ENCODE measurements at regions not wholly inside any gene's neighbourhood (a gene's known extent, or its start where the extent isn't known, plus 50 kb on each side); places are given as distances from the start of the nearest gene placed in this dataset.

GRCh38 chr3:22606461-22606860 is 596.7 kb upstream of the UBE2E2 start:
- Histone ChIP-seq H3K4me1 (no peaks in the 10 kb centered on the region), H3K9me3 (no peaks in the 10 kb centered on the region), H3K27me3 (no peaks in the 10 kb centered on the region), H3K27ac (no peak overlapping the region), H3K36me3 (no peaks in the 10 kb centered on the region), H3K4me3 (no peak overlapping the region)
- DNase-seq (ENCODE audit: low spot score in 2 of 2) = no peak
- intact Hi-C loops (cut with DNase I; ENCODE audit: low total_unique reads) = no loop called here
- TF ChIP-seq, protein P1, sequence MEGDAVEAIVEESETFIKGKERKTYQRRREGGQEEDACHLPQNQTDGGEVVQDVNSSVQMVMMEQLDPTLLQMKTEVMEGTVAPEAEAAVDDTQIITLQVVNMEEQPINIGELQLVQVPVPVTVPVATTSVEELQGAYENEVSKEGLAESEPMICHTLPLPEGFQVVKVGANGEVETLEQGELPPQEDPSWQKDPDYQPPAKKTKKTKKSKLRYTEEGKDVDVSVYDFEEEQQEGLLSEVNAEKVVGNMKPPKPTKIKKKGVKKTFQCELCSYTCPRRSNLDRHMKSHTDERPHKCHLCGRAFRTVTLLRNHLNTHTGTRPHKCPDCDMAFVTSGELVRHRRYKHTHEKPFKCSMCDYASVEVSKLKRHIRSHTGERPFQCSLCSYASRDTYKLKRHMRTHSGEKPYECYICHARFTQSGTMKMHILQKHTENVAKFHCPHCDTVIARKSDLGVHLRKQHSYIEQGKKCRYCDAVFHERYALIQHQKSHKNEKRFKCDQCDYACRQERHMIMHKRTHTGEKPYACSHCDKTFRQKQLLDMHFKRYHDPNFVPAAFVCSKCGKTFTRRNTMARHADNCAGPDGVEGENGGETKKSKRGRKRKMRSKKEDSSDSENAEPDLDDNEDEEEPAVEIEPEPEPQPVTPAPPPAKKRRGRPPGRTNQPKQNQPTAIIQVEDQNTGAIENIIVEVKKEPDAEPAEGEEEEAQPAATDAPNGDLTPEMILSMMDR (IDR thresholded peaks at IDR 0.05) = no peak
- no peak for TF ChIP-seq POLR2AphosphoS5 (IDR thresholded peaks at IDR 0.05)
- no peak for TF ChIP-seq POLR2A (IDR thresholded peaks at IDR 0.05)

- Histone ChIP-seq H3K27me3 (no peaks in the 10 kb centered on the region), H3K4me3 (no peak overlapping the region), H3K36me3 (no peaks in the 10 kb centered on the region), H3K27ac (no peak overlapping the region), H3K4me1 (no peaks in the 10 kb centered on the region), H3K9me3 (no peaks in the 10 kb centered on the region)
- no peak for DNase-seq (ENCODE audit: low spot score in 2 of 2)
- TF ChIP-seq, protein P1 (IDR thresholded peaks at IDR 0.05) = no peak
- TF ChIP-seq POLR2AphosphoS5 (IDR thresholded peaks at IDR 0.05) (no peak), POLR2A (IDR thresholded peaks at IDR 0.05) (no peak)
- intact Hi-C loops (cut with DNase I; ENCODE audit: low total_unique reads) = no loop called here
Measured at GRCh38 chr3:22606938-22607337, 596.2 kb upstream of the UBE2E2 start.

DNA sequence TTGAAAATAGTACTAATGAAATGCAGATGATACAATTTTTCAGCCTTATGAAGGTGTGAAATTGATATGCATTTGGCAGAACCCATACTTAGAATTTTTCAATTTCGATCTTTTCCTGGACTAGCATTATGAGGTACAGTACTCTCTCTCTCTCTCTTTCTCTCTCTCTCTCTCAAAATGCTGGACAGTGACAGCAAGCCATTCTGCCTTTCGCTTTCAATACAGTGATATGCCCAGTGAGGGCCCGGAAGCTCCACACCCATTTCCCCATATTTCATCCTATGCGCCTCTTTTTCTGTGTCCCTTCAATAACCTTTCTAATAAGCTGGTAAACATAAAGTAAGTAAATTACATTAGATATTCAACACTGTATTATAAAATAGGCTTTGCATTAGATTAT is 595.0 kb upstream of the UBE2E2 start:
- TF ChIP-seq, protein P1 (IDR thresholded peaks at IDR 0.05) = no peak
- TF ChIP-seq POLR2AphosphoS5 (IDR thresholded peaks at IDR 0.05) = no peak
- TF ChIP-seq POLR2A (IDR thresholded peaks at IDR 0.05) = no peak
- intact Hi-C loops (cut with DNase I; ENCODE audit: low total_unique reads) = no loop called here
- no peaks in the 10 kb centered on the region for H3K27me3 ChIP-seq
- no peaks in the 10 kb centered on the region for H3K9me3 ChIP-seq
- DNase-seq (ENCODE audit: low spot score in 2 of 2) = no peak
- H3K36me3 ChIP-seq = no peaks in the 10 kb centered on the region
- H3K4me3 ChIP-seq = no peak overlapping the region
- no peak overlapping the region for H3K27ac ChIP-seq
- no peaks in the 10 kb centered on the region for H3K4me1 ChIP-seq

- intact Hi-C loops (cut with DNase I; ENCODE audit: low total_unique reads) = no loop called here
- Histone ChIP-seq H3K36me3 (no peaks in the 10 kb centered on the region), H3K9me3 (no peaks in the 10 kb centered on the region), H3K27me3 (no peaks in the 10 kb centered on the region), H3K27ac (no peak overlapping the region), H3K4me1 (no peaks in the 10 kb centered on the region), H3K4me3 (no peak overlapping the region)
- DNase-seq (ENCODE audit: low spot score in 2 of 2) = no peak
- TF ChIP-seq, protein P1 (IDR thresholded peaks at IDR 0.05) = no peak
- TF ChIP-seq POLR2A (IDR thresholded peaks at IDR 0.05) (no peak), POLR2AphosphoS5 (IDR thresholded peaks at IDR 0.05) (no peak)
Measured at GRCh38 chr3:22608721-22609120, 594.4 kb upstream of the UBE2E2 start.

GRCh38 chr3:22609139-22609538 is 594.0 kb upstream of the UBE2E2 start:
- Histone ChIP-seq H3K4me3 (no peak overlapping the region), H3K27ac (no peak overlapping the region), H3K9me3 (no peaks in the 10 kb centered on the region), H3K27me3 (no peaks in the 10 kb centered on the region), H3K4me1 (no peaks in the 10 kb centered on the region), H3K36me3 (no peaks in the 10 kb centered on the region)
- intact Hi-C loops (cut with DNase I; ENCODE audit: low total_unique reads) = no loop called here
- TF ChIP-seq POLR2AphosphoS5 (IDR thresholded peaks at IDR 0.05) = no peak
- TF ChIP-seq, protein P1 (IDR thresholded peaks at IDR 0.05) = no peak
- no peak for TF ChIP-seq POLR2A (IDR thresholded peaks at IDR 0.05)
- DNase-seq (ENCODE audit: low spot score in 2 of 2) = no peak
